GM12872 (cell line): ENCODE measurements at regions not wholly inside any gene's neighbourhood (a gene's known extent, or its start where the extent isn't known, plus 50 kb on each side); places are given as distances from the start of the nearest gene placed in this dataset.

Experiments
- TF ChIP-seq, protein P1 (sequence below): IDR thresholded peaks from 3 replicates; pipeline ENCODE4 v1.5.1; 2011; ENCODE audit warnings: low read depth, mild to moderate bottlenecking, low read length, moderate library complexity; ENCODE audit not compliant: insufficient read depth

DNA sequence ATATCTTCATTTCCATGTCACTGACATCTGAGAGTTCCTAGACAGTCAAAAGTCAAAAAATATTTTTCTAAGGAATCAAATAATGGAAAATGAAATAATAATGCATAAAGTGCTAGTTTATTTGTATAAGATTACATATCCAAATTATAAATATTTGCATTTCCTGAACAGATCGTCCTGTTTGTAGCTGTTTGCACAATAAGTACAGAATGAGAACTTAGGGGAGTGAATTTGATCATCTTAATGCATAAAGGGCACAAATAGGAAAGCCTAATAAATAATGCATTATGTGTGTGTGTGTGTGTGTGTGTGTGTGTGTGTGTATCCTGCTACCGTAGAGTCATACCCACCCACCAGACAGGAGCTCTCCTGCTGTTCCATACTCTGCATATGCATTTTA is 521.0 kb upstream of the EPHA7 start:
- TF ChIP-seq, protein P1, sequence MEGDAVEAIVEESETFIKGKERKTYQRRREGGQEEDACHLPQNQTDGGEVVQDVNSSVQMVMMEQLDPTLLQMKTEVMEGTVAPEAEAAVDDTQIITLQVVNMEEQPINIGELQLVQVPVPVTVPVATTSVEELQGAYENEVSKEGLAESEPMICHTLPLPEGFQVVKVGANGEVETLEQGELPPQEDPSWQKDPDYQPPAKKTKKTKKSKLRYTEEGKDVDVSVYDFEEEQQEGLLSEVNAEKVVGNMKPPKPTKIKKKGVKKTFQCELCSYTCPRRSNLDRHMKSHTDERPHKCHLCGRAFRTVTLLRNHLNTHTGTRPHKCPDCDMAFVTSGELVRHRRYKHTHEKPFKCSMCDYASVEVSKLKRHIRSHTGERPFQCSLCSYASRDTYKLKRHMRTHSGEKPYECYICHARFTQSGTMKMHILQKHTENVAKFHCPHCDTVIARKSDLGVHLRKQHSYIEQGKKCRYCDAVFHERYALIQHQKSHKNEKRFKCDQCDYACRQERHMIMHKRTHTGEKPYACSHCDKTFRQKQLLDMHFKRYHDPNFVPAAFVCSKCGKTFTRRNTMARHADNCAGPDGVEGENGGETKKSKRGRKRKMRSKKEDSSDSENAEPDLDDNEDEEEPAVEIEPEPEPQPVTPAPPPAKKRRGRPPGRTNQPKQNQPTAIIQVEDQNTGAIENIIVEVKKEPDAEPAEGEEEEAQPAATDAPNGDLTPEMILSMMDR = no peak

DNA sequence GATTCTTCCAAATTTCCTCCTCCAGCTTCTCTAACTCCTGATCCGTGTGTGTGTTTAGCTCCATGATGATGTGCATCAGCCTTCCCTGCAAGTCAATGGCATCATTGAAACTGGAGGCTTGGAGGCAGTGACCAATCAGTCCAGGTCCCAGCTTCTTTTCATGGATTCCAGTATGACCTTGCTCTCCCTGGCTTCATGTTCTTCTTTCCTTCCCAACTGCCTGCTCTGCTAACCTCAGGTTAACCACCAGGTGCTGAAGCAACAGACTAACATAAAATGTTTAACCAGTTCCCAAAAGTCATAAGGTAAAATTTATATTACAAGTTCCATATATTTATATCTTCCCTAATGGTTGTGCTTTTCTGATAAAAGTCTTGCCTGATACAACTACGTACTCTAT is 512.8 kb upstream of the EPHA7 start:
- TF ChIP-seq, protein P1 = no peak

DNA sequence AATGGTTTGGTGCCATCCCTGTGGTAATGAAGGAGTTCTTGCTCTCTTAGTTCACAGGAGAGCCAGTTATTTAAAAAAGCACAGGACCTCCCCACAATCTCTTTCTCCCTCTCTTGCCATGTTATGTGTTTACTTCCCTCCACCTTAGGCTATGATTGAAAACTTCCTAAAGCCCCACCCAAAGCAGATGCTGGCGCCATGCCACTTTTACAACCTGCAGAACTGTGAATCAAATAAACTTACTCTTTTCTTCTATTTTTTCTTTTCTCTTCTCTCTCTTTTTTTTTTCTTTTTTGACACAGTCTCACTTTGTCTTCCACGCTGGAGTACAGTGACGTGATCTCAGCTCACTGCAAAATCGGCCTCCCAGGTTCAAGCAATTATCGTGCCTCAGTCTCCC is 508.4 kb upstream of the EPHA7 start:
- TF ChIP-seq, protein P1 = no peak

DNA sequence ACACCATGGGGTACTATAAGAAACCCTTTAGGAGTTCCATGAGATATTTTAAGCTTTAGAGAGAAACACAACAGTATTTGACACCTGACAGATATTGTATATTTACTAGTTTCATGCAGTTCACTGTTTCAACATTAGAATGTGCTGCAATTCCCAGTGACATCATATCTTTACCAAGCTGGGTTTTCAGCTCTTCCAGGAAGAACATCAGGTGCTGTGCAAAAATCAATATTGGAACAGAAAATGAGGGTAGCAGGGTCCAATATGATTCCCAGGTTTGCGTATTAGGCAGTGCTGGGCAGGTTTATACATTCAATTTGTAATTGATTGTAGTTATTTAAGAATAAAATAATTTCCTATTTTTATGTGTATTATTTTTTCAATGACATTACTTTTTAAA is 500.0 kb upstream of the EPHA7 start:
- TF ChIP-seq, protein P1 = no peak

DNA sequence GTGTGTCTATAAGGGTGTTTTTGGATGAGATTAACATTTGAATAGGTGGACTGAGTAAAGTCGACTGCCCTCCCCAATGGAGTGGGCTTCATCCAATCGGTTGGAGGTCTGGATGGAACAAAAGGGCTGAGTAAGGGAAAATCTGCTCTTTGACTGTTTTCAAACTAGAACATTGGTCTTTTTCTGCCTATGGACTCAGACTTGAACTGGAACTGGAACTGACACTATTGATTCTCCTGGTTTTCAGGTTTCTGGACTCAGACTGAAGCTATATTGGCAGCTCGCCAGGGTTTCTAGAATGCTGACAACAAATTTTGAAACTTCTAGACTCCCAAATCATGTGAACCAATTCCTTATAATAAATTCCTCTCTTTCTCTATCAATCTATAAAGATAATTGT is 498.9 kb upstream of the EPHA7 start:
- TF ChIP-seq, protein P1 = no peak

DNA sequence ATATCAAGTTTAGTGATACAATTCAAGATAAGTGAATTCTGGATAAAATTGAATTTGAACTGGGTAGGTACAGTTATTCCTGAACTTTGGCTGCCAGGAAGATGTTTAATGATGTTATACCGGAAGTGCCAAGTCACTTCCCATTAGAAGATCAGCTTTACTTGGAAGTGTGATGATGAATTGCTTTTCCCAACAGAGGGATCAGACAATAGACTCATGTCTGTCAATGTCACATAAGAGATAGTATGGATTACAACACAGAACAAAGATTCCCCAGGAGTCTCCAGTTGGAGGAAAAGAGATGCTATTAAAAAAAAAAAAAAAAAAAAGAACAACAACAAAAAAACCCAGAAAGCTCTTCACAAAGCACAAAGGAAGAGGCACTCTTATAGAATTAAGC is 497.9 kb upstream of the EPHA7 start:
- TF ChIP-seq, protein P1 = no peak

DNA sequence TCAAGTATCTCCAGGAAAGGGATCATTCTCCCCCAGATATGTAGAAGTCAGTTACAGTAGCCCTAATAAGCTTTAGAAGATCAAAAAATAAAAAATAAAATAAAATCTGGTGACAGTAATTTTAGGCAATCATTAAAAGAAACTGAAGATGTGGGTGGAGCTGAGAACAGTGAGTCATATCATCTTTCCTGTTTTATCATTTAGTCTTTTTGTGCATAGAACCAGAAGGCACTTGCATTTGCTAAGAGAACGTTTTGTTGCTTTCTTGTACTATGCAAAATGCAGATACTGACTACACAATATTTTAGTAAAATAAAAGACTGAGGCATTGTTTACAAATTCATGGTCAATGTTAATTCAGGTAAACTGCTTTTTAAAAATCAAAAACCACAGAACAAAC is 497.4 kb upstream of the EPHA7 start:
- TF ChIP-seq, protein P1 = no peak

DNA sequence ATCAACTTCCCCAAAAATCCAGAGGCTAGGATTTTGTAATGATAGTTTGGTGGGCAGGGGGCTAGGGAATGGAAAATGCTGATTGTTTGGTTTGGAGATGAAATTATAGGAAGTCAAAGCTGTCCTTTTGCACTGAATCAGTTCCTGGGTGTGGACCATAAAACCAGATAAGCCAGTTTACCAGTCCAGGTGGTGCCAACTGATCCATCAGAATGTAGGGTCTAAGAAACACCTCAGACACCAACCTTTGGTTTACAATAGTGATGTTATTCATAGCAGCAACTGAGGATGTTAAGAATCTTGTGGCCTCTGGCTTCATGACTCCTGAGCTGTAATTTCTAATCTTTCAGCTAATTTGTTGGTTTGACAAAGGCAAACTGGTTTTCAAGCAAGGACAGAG is 496.6 kb upstream of the EPHA7 start:
- TF ChIP-seq, protein P1 = no peak
